HG03520 (cell line): ENCODE measurements at regions not wholly inside any gene's neighbourhood (a gene's known extent, or its start where the extent isn't known, plus 50 kb on each side); places are given as distances from the start of the nearest gene placed in this dataset.
"Not testable (repeated sequence)": the region's sequence is repeated elsewhere in the genome, so short reads cannot be mapped to it uniquely, and the experiment has no call there.

Experiments
- ATAC-seq: cut with Tn5 transposase; IDR thresholded peaks from one replicate; pipeline ENCODE4 v1.9.1; 2021; ENCODE audit warnings: mild to moderate bottlenecking, moderate library complexity; ENCODE audit not compliant: unreplicated experiment

DNA sequence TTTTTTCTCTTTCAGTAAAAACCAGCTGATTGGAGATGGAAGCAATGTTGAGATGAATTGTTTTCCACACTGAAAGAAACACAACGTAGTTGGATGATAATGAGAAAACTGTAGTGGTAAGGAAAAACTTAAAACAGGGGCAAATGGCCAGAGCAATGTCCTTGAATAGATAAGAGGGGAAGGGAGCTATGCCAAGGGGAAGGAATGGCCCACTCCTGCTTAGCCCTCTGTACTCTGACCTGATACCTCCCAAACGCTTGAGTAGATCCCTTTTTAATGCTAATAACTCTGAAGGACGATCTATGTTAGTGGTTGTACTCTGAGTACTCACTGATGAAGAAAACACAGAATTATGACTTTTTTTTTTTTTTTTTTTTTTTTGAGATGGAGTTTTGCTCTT is 114.7 kb upstream of the DAB2 start:
- ATAC-seq: no peak

DNA sequence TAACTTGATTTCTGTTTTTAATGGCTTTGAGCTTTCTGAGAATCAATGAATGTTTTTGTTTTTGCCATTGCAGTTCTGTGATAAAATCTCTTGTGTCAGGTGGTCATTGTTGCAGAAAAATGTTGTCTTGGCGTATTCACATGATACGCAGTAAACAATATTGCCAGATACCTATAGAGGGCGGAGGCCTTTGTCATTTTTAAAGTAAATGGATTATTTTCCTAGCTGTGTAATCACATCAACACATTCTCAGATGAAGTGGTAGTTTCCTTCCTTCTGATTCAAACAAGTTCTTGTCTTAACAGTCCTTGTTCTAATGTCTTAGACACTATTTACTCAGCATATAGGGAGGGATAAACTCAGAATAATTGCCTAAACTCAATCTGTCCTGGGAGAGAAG is 109.9 kb upstream of the DAB2 start:
- no peak for ATAC-seq

DNA sequence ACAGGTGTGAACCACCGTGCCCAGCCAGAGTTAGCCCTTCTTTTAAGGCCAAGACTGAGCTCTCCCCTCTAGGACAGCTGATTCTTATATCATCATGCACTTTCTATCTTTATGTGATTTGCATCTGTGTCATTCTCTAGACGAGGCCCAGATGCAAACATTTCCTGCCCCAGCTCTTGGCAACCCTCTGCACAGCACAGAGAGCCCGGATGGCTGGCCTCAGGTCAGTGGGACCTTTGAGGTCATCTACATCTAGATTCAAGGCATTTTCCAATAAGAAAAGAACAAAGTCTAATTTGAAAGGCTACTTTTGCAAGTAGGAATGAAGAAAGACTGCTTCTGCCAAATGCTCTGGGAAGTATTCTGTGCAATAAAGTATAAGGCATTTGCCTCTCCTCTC is 109.0 kb upstream of the DAB2 start:
- no peak for ATAC-seq

DNA sequence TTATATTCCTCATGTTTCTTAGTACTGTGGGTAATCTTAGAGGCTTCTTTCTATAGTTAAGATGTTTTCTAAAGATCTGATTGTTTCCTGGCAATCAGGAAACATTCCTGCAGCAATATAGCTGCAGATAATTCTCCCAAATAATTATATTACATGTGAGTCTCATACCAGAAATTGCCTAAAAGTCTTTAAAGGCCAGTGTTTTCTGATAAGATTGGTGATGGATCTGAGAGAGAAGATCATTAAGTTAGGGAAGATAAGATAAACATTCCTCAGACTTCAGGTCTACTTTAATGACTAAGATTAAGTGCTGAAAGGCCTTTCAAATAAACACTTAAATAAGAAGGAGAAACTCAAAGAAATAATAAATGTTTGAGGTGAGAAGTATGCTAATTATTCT is 107.7 kb upstream of the DAB2 start:
- no peak for ATAC-seq

DNA sequence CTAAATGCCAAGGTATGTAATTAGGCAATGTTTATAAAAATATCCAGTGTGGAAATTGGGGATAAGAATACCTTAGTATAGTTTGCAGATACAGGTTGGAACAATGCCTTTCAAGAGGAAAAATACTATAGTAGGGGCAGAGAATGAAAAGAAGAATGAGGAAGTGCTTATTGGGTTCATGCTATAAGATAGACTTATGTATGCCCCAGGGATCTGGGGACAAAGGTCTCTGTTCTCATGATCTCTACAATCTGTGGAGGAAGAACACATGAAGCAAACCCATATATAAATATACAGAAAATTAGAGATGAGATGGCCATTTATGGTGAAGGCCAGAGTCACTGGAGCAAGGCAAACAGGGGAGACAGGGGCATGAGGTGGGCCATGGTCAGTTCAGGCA is 106.5 kb upstream of the DAB2 start:
- no peak for ATAC-seq

DNA sequence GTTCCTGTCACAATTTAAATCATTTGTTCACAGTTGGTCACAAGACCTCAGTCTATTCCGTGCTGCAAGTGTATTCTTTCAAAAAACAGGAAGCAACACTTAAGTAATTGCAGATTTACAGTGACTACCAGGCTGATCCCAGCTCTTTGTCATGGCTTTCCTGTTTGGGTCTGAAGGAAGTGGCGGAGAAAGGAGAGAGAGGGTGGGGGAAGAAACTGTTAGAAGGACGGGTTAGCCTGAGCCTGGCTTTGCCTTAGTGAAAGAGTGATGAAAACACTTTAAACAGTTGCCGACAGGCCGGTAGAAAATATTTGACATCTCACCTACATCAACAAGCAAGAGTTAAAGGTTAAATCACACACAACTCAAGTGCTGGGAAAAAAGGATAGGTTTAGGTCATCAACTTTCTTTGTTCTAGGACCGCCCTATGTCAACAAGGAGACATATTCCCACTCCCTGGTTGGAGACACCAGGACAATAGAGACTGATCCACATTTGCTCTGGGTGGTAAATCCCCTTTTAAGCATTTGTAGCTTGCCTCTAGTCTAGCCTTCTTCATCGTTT is 102.2 kb upstream of the DAB2 start:
- ATAC-seq: no peak

DNA sequence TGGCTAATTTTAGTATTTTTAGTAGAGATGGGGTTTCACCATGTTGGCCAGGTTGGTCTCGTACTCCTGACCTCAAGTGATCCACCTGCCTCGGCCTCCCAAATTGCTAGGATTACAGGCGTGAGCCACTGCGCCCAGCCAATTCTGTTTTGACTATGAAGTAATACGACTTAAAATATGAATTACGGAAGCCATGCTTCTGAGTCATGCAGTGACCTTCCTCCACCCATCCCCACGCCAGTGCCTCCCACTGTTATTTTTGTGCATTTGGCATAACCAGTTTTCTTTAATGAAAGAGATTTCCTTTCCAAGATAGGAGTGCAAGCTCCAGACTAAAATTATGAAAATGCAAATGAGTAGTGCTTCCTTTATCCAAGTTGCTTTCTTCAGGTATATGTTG is 101.0 kb upstream of the DAB2 start:
- ATAC-seq: not testable (repeated sequence)

DNA sequence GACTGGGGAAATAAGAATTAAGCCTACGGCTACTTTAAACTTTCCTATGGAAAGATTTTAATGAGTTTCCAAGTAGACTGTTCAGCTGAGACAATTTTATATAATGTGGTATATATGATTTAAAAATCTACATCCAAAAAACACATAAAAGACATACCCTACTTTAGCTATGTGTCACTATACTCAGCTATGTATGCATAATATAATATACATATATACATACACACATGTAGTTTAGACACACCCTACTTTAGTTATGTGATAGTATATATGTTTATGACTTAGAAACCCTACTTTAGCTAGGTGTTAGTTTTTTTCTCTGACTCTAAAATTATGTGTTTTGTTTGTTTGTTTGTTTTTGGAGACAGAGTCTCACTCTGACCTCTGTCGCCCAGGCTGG is 100.5 kb upstream of the DAB2 start:
- no peak for ATAC-seq

DNA sequence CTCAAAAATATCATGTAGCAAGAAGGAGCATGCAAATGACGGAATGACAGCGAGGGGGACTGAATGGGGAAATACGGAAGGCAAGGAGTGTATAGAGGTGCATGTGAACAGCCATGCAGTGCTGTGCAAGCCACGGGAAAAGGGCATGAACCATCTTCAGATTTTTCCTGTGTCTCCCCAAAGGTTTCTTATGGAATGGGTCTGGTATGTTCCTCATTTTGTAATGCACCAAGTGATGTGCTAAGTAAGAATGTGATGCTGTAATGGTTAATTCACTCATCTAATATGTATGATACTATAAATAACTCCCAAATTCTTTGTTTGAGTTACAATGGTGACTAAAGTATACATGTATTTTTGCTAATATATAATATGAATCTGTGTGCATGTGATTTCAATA is 99.0 kb upstream of the DAB2 start:
- no peak for ATAC-seq

DNA sequence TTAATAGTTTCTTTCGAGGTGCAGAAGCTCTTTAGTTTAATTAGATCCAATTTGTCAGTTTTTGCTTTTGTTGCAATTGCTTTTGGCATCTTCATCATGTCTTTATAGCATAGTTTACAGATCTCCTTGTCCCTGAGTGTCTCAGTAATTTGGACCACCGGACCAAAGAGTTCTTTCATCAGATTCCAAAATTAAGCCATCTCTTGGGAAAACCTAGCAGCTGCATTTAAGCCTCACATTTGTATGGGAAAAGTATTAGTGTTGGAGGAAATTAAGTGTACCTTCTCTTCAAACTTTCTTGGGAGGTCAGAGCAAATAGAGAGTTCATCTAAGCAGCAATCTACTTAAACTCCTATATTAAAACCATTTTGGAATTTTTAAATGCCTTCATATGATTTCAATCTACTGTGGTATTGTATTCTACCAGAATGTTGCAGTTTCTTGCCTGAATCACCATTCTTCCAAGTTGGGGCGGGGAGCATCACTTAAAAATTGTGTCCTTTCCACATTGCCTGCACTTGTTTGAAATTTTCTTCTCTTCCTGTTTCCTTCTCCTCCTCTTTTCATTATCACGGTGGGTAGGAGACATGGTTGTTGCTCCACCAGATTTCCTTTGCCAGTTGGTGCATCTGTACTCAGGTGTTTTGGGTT is 97.3 kb upstream of the DAB2 start:
- ATAC-seq: no peak

DNA sequence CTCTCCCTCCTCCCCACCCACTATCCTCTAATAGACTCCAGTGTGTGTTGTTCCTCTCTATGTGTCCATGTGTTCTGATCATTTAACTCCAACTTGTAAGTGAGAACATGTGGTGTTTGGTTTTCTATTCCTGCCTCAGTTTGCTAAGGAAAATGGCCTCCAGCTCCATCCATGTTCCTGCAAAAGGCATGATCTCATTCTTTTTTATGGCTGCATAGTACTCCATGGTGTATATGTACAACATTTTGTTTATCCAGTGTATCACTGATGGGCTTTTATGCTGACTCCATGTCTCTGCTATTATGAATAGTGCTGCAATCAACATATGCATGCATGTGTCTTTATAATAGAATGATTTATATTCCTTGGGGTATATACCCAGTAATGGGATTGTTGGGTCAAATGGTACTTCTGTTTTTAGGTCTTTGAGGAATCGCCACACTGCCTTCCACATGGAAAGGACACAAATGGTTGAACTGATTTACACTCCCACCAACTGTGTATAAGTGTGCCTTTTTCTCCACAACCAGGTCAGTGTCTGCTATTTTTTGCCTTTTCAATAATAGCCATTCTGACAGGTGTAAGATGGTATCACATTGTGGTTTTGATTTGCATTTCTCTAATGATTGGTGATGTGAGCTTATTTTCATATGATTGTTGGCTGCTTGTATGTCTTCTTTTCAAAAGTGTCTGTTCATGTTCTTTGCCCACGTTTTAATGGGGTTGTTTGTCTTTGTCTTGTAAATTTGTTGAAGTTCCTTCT is 96.5 kb upstream of the DAB2 start:
- ATAC-seq: no peak

DNA sequence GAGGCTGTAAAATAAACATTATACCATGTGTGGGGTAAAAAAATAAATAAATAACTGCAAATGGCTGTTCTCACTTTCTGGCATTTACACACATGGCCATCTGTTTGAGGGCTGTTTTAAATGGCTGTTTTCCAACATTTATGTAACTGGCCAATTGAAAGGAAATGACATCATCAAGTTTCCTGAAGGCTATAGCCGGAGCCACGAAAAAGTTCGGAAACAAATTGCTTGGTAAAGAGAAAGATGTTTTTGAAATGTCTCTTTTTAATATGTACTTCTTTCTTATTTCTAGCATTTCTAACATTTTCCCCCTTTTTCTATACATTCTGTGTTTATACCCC is 95.4 kb upstream of the DAB2 start:
- no peak for ATAC-seq

DNA sequence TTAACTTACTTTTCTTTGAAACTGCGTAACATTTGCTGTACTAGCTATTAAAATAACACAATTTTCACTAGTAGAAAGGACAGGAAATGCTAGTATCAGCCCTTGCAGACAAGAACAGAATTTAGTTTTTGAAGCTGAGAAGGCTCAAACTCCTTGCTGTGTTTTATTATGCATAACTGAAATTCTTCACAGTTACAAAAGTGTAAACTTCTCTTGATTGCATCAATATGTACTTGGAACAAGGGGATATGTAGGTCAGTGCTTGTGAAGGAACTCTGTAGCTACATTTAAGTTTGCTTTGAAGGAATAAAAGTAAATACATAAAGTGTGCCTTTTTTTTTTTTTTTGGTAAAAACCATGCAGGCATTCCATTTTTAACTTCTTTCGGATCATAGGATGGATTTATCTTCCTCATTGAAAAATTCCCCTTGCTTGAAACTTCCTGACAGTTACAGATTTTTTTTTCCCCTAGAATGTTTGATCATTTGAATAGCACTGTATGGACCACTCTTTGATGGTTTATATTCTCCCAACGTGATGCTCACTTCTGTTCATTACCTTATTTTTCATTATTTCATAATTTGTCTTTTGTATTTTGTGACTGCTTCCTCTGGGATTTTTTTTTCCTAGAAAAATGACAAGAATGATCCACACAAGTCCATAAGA is 94.9 kb upstream of the DAB2 start:
- no peak for ATAC-seq

DNA sequence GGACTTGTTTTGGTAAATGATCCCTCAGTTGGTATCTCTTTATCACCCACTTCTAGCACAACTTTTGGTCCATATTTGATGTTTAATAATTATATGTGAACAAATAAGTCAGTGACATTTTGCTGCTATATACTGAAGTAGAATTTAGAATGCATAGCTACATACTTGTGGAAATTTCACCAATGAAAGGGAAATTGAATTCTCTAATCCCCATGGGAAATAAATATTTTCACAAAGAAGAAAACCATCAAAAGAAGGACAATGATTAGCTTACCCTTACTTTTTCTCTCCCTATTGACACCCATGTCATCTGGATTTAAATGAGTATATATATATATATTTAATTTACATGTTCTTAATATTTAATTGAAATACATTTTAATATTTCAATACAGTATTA is 94.3 kb upstream of the DAB2 start:
- no peak for ATAC-seq

DNA sequence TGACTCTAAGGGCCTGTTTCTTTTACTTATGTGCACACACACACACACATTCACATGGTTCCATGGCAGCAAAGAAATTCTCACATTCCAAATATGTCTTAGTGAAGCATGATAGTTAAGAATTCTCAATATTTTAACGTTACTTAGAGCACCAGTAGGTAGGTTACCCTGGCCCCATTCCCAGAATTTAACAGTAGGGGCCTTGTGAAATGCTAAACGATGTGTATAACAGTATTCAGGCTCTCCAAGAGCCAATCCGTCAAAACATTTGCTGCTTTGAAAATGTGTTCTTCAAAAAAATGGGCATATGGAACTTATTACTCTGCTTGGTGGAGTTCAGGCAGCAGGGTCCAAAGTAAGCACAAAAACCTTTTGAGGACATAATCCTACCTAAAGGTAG is 93.7 kb upstream of the DAB2 start:
- no peak for ATAC-seq

DNA sequence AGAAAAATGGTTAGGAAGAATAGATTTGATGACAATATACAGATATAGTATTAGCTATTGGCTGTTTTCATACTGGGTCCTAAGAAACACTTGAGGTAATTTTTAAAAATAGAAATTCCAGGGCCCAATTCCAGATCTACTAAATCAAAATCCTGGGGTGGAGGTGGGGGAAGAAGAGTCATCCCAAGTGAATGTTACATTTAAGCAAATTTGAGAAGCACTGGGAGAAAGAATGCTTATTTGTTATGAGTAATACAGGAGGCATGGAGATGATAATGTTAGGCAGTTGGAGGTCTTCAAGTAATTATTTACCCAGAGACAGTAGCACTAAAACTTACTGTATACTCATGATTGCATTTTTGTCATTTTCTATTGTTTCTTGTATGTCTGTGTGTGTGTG is 93.0 kb upstream of the DAB2 start:
- ATAC-seq: no peak

DNA sequence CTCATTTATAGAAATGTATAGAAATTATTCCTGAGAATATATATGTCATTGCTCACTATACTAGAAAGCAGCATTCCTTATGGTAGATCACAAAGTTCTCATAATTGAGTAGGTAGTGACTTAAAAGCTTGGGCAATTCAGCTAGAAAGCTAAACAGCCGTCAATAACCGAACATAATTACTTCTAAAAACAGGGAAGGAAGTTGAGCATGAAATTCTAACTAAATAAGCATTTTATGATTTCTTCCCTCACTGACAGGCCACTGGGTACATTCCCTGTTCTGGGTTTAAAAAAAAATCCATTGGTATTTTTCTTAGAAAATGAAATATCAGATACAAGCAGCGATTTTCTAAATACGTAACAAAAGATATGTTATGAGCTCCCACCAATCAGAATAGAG is 91.1 kb upstream of the DAB2 start:
- ATAC-seq: no peak

DNA sequence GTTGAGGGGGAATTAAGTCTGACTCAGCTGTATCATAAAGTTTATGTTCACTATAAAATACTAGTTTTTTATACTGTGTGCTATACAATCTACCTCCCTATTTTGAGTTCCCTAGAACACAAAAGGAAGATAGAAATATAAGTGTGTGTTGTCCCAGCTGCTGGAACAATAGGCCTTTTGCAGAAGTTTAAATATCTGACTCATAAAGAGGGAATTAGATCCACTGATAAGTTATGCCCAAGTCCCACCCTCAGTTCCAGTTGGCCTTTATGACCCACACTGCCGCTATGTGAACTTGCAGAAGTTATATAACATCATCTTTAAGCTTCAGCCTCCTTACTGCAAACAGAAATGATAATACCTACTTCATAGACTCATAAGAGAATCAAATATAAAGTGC is 88.5 kb upstream of the DAB2 start:
- ATAC-seq: no peak

DNA sequence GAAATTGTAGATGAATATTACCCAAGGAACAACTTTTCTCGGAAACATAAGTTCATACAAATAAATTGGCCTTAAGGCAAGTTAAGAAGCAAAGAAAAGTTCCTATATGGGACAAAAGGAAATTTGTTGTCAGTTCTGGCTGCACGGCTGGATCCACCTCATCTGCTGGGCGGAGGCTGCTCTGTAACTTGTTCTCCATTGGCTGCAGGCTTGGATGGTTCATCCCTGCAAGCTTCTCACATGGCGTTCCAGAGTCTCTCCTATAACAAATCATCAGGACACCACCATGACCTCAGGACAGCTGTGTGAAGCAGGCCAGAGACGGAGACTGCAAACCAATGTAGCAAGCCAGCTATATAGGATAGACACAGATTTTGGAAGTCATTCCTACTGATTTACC is 81.4 kb upstream of the DAB2 start:
- ATAC-seq: no peak

DNA sequence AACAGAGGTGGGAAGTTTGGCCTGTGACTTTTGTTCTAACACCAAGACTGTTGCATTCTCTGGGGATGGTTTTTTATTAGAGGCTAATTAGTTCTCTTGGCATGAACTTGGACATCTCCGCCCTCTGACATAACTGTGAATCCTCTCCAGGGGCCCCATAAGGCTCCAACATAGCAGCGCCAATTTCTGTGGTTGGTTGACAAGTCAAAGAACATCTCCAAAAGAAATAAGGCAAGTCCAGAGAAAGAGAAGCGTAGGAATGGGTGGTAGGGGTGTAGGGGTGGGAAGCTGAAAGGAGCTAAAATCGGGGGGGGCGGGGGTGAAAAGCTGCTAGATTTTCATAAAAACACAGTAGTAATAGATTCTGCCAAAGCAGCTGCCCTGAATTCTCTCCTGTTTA is 81.0 kb upstream of the DAB2 start:
- ATAC-seq: no peak

DNA sequence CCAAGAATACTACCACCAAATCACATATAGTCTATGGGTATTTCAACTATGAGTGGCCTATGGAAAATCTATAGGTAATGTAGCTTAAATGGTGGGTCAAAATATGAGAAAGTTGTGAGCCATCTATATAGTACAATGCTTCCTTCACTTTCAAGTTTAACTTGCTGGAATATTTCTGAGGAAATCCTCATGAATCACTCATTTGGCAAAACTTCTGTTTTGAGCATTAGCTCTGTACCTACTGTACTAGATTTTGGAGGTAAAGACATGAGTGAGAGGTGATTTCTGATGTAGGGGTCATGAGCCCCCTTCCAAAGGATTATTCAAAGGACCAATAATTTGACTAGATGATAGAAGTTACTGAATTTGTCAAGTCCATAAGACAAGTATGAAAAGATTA is 80.6 kb upstream of the DAB2 start:
- no peak for ATAC-seq

DNA sequence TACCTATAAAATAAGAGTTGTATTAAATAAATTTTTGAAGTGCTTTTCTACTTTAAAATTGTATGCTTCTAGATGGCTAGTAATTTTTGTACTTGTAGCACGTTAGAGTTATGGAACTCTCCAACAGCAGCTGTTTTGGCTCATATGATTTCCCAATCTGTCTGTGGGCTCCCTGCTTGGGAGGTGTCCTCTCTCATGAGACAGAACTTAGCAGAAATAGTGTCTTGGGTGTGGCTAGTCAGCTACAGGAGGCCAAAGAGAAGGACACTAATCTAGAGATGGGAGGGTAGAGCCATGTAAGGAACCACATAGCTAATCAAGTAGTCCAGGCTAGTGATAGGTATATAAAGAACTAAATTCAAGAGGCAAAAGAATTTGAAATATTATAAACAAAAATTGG is 78.4 kb upstream of the DAB2 start:
- ATAC-seq: no peak
